Fibroblast of skin of scalp (primary cell): ENCODE measurements at regions not wholly inside any gene's neighbourhood (a gene's known extent, or its start where the extent isn't known, plus 50 kb on each side); places are given as distances from the start of the nearest gene placed in this dataset.
A peak's percentile ranks its signal among the peaks of the same experiment; 100 is the strongest.
"Not testable (repeated sequence)": the region's sequence is repeated elsewhere in the genome, so short reads cannot be mapped to it uniquely, and the experiment has no call there.

Source experiments
- DNase-seq: peaks from one replicate; pipeline ENCODE4 v3.0.0-alpha.2; 2013

- no peak for DNase-seq
These were observed 346.1 kb upstream of the MIR17HG start for GRCh38 chr13:91001371-91001770.

GRCh38 chr13:91014696-91015095 is 332.8 kb upstream of the MIR17HG start:
- DNase-seq = no peak

- peak; percentile 37 for DNase-seq
These were observed 330.3 kb upstream of the MIR17HG start for GRCh38 chr13:91017031-91017668.

- no peak for DNase-seq
These were observed 329.8 kb upstream of the MIR17HG start for GRCh38 chr13:91017669-91018053.

GRCh38 chr13:91020461-91021034 is 326.9 kb upstream of the MIR17HG start:
- no peak for DNase-seq

GRCh38 chr13:91024157-91024792 is 323.2 kb upstream of the MIR17HG start:
- DNase-seq = no peak

- DNase-seq = no peak
These were observed 322.0 kb upstream of the MIR17HG start for GRCh38 chr13:91025442-91025841.

GRCh38 chr13:91031508-91031907 is 316.0 kb upstream of the MIR17HG start:
- no peak for DNase-seq

GRCh38 chr13:91032104-91032503 is 315.4 kb upstream of the MIR17HG start:
- no peak for DNase-seq

- no peak for DNase-seq
These were observed 310.6 kb upstream of the MIR17HG start for GRCh38 chr13:91036886-91037285.

GRCh38 chr13:91042870-91043269 is 304.6 kb upstream of the MIR17HG start:
- DNase-seq = no peak

- peak; percentile 1 for DNase-seq
These were observed 302.0 kb upstream of the MIR17HG start for GRCh38 chr13:91045351-91046034.

GRCh38 chr13:91046715-91047327 is 300.7 kb upstream of the MIR17HG start:
- no peak for DNase-seq

- DNase-seq = no peak
These were observed 296.5 kb upstream of the MIR17HG start for GRCh38 chr13:91050970-91051369.

- DNase-seq = no peak
These were observed 294.6 kb upstream of the MIR17HG start for GRCh38 chr13:91052876-91053275.

GRCh38 chr13:91053318-91054065 is 294.0 kb upstream of the MIR17HG start:
- DNase-seq = no peak

GRCh38 chr13:91054902-91055301 is 292.6 kb upstream of the MIR17HG start:
- DNase-seq = no peak

GRCh38 chr13:91056746-91057145 is 290.7 kb upstream of the MIR17HG start:
- no peak for DNase-seq

GRCh38 chr13:91057507-91057906 is 290.0 kb upstream of the MIR17HG start:
- DNase-seq = not testable (repeated sequence)

- DNase-seq = peak; percentile 4
These were observed 289.4 kb upstream of the MIR17HG start for GRCh38 chr13:91058066-91058465.

- DNase-seq = no peak
These were observed 288.6 kb upstream of the MIR17HG start for GRCh38 chr13:91058919-91059318.

GRCh38 chr13:91066745-91067144 is 280.7 kb upstream of the MIR17HG start:
- DNase-seq = no peak
